Colonic mucosa (tissue), 4 donors: ENCODE measurements at regions not wholly inside any gene's neighbourhood (a gene's known extent, or its start where the extent isn't known, plus 50 kb on each side); places are given as distances from the start of the nearest gene placed in this dataset.

ENCODE experiments used
- DNase-seq: peaks from one replicate; pipeline ENCODE4 v3.0.0-alpha.2; 2020
- H3K27ac ChIP-seq: fragments of 200-600 bp; one replicate; pipeline ENCODE4 v1.8.0; 2021
- H3K27me3 ChIP-seq: fragments of 200-600 bp; one replicate; pipeline ENCODE4 v1.8.0; 2021
- H3K36me3 ChIP-seq: fragments of 200-600 bp; one replicate; pipeline ENCODE4 v1.8.0; 2021
- H3K4me1 ChIP-seq: fragments of 200-600 bp; one replicate; pipeline ENCODE4 v1.8.0; 2021; ENCODE audit warnings: mild to moderate bottlenecking
- H3K4me3 ChIP-seq: fragments of 200-600 bp; one replicate; pipeline ENCODE4 v1.8.0; 2021
- H3K9ac ChIP-seq, 2 donors: one replicate each; pipeline ENCODE4 v1.7.0; 2013; ENCODE audit warnings: control low read depth in 2 of 2, low read depth in 2 of 2, low read length in 2 of 2
- H3K9me3 ChIP-seq: fragments of 200-600 bp; one replicate; pipeline ENCODE4 v1.8.0; 2021
- intact Hi-C: fragments of 100-400 bp; cut with DNase I; formaldehyde crosslinking; loops from one replicate; pipeline ENCODE4 v1.14.1; 2022
- TF ChIP-seq, protein P1 (sequence below): fragments of 200-600 bp; IDR thresholded peaks from one replicate; pipeline ENCODE4 v1.8.0; 2022; ENCODE audit warnings: antibody characterized with exemption, mild to moderate bottlenecking
- donor health status: healthy.
- donor health status: DM: no; HTN: no; CAD: no.
- donor health status: DM: no; HTN: no; CAD: no.

DNA sequence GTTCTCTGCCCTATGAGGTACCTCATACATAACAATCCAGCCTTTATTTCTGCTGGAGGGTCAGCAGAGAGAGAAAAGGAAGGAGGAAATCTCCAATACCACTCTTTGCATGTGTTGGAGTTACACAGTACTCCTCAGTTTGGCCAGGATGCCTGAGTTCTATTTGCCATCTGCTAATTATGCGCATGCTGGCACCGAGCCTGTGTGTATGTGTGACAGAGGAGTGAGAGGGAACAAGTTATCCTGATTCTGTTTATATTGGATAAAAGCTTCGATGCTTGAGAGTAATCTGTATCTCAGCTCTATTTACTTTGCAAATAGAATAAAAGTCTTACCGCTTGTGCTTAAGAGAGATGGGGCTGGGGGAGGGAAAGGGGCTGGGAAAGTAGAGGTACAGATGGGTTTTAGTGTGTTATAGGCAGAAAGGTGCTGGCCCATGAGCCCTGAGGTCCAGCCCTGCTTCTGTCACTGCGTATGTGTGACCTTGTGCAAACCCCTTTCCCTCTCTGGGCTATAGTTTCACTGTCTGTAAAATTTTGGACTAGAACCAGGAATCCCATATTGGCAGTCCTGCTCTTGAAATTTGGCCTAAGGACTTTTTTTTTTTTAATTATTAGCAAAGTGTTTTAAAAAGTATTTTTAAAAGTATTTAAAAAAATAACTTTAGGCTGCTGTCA lies 54.5 kb upstream of the PLXNA2 start:
- intact Hi-C loops = no loop called here
- H3K27me3 ChIP-seq = no peaks in the 10 kb centered on the region
- DNase-seq = peak; percentile 63
- H3K27ac ChIP-seq = no peak overlapping the region
- TF ChIP-seq, protein P1, sequence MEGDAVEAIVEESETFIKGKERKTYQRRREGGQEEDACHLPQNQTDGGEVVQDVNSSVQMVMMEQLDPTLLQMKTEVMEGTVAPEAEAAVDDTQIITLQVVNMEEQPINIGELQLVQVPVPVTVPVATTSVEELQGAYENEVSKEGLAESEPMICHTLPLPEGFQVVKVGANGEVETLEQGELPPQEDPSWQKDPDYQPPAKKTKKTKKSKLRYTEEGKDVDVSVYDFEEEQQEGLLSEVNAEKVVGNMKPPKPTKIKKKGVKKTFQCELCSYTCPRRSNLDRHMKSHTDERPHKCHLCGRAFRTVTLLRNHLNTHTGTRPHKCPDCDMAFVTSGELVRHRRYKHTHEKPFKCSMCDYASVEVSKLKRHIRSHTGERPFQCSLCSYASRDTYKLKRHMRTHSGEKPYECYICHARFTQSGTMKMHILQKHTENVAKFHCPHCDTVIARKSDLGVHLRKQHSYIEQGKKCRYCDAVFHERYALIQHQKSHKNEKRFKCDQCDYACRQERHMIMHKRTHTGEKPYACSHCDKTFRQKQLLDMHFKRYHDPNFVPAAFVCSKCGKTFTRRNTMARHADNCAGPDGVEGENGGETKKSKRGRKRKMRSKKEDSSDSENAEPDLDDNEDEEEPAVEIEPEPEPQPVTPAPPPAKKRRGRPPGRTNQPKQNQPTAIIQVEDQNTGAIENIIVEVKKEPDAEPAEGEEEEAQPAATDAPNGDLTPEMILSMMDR = no peak
- H3K4me1 ChIP-seq = no peaks in the 10 kb centered on the region
- no peaks in the 10 kb centered on the region for H3K9me3 ChIP-seq
- H3K9ac ChIP-seq = no peak overlapping the region
- no peaks in the 10 kb centered on the region for H3K36me3 ChIP-seq
- H3K4me3 ChIP-seq = no peak overlapping the region

DNA sequence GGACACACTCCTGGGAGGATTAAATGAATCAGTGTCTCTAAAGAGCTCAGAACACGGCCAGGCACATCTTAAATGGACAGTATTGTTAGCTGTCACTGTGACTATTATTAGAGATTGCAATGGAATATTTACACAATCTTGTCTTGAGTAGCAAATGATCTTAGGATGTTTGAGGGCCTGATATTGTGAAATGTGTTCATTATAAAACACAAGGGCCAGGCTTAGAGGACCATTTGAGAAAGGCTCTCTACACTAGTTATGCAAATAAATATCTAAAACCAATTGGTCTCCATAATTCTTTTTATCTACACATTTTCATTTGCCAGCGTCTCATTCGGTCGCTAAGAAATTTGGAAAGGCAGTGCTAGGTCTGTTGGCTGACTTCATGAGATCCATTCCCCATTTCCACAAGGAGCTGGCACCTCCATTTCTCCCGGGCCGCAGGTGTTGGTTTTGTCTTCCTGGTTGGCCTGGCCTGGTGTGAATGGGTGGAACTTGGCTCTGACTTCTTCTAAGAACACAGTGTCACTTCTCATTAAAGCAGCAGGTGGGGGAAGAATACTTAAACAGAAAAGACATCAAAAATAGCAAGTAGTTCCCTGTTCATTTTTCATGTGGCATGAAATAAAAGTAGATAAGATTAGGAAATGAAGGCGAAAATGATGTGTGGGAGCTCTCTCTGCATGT lies 56.0 kb upstream of the PLXNA2 start:
- Histone ChIP-seq H3K27me3 (no peaks in the 10 kb centered on the region), H3K9me3 (no peaks in the 10 kb centered on the region), H3K36me3 (no peaks in the 10 kb centered on the region), H3K9ac (no peak overlapping the region), H3K4me1 (no peaks in the 10 kb centered on the region), H3K27ac (no peak overlapping the region), H3K4me3 (no peak overlapping the region)
- peak; percentile 19 for DNase-seq
- TF ChIP-seq, protein P1 = no peak
- intact Hi-C loops = no loop called here

DNA sequence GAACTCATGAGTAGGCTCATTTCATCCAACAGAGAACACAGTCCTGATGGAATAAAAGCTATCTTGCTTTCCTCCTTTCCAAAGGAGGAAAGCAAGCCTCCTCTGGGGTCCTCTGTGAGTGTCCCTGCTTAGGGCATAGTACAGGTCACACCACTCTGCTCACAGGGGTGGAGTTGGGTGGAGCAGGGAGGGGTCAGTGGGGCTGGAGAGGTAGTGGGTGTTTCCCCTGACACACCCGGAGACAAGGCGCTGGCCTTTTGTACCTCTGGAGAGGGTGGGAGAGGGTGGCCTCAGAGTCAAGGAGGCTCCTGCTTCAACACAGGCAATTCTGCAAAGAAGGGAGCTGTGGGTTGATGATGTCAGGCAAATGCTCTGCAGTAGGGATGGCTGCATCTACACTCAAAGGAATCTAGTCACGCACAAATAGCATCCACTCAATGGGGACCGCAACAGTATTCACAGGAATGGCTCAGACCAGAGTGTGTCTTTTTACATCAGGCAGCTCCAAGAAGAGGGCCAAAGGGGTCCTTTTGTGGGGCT lies 58.6 kb upstream of the PLXNA2 start:
- peak; percentile 47 for DNase-seq
- intact Hi-C loops = no loop called here

DNA sequence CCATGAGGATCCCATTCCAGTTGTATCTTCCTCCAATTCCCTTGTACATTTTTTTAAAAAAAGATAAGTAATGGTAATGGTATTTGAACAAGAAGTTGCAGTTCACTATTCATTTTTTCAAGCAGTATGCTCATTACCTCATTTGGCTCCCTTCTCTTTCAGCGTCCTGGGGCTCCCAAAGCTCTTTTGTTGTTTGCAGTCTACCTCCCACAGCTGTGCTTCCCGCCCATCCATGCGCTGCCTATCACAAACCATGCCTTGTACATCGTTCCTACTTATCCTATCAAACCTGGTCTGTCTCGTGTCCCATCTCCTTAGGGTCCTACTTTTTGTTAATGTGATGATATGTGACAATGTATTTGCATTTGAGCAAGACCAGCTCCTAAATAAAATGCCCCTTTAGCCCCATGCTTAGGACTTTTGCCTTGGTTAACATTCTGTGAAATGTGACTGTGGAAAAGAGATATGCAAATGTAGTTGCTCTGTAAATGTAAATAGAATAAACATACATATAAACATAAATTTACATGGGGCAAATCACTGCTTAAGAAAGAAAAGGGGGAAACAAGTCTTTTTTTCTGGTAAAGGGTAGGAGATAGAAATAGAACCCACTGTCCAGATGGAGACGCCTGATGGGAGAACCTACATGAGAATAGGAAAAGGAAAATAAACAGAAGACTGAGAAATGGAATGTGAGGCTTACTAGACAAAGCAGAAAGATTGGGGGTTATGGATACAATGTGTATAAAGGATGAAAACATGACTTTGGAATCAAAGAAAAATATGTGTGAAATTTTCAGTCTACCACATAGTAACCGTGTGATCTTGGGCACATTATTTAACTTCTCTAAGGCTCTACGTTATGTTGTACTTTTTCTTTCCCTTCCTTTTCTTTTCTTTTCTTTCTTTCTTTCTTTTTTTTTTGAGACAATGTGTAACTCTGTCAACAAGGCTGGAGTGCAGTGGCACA lies 59.8 kb upstream of the PLXNA2 start:
- H3K4me1 ChIP-seq = no peaks in the 10 kb centered on the region
- H3K4me3 ChIP-seq = no peak overlapping the region
- H3K27me3 ChIP-seq = no peaks in the 10 kb centered on the region
- TF ChIP-seq, protein P1 = no peak
- no peaks in the 10 kb centered on the region for H3K36me3 ChIP-seq
- no peak overlapping the region for H3K27ac ChIP-seq
- DNase-seq = no peak
- no peaks in the 10 kb centered on the region for H3K9me3 ChIP-seq
- intact Hi-C loops = no loop called here
- H3K9ac ChIP-seq = no peak overlapping the region

More for the DNA sequence above, 58.6 kb upstream of the PLXNA2 start:
- TF ChIP-seq, protein P1 = no peak
- H3K9me3 ChIP-seq = no peaks in the 10 kb centered on the region
- no peaks in the 10 kb centered on the region for H3K36me3 ChIP-seq
- no peaks in the 10 kb centered on the region for H3K4me1 ChIP-seq
- H3K4me3 ChIP-seq = no peak overlapping the region
- no peak overlapping the region for H3K27ac ChIP-seq
- no peak overlapping the region for H3K9ac ChIP-seq
- H3K27me3 ChIP-seq = no peaks in the 10 kb centered on the region

DNA sequence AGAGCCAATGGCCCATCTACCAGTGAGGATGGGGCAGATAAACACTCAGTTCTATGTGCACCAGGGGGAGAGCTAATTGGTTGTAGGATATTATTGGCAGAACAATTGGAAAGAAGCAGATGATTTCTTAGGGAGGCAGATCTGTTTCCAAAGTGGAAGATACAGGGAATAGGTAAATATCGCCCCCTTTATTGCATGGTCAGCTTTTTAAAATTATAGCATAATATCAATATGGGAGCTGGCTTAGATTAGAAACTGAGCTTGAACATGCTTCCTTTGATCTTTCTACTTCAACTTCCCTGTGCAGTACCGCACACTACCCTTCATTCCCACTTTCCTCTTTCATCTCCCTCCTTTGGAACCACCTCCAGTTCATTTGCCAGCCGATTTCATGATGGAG lies 64.0 kb upstream of the PLXNA2 start:
- TF ChIP-seq, protein P1 = no peak
- intact Hi-C loops = no loop called here
- no peaks in the 10 kb centered on the region for H3K9me3 ChIP-seq
- H3K36me3 ChIP-seq = no peaks in the 10 kb centered on the region
- H3K27me3 ChIP-seq = no peaks in the 10 kb centered on the region
- no peak overlapping the region for H3K27ac ChIP-seq
- H3K4me1 ChIP-seq = no peaks in the 10 kb centered on the region
- DNase-seq = no peak
- no peak overlapping the region for H3K4me3 ChIP-seq
- H3K9ac ChIP-seq = no peak overlapping the region
